ENCODE measurements at regions not wholly inside any gene's neighbourhood (a gene's known extent, or its start where the extent isn't known, plus 50 kb on each side); places are given as distances from the start of the nearest gene placed in this dataset.

DNA sequence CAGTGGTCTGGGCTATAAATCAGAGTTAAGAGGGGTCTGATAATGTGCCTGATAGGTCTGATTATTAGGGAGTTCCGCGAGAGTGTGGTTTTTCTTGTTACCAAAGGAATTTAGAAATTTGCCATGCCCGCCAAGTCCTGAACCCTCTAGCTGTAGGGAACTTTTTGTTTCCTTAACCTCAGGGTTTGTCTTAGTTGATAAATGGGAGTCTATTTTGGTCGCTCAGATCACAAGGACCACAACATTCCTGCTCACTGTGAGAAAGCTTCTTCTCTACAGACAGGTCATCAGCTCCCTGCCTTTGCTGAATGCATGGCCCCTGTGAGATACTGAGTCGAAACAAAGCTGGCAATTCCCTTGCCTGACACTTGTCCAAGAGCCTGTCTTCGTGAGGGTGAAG, 497.8 kb downstream of the HS3ST4 start:
- DNase-seq = no peak

GRCh38 chr16:26194526-26194925, 502.8 kb downstream of the HS3ST4 start:
- no peak for DNase-seq

DNA sequence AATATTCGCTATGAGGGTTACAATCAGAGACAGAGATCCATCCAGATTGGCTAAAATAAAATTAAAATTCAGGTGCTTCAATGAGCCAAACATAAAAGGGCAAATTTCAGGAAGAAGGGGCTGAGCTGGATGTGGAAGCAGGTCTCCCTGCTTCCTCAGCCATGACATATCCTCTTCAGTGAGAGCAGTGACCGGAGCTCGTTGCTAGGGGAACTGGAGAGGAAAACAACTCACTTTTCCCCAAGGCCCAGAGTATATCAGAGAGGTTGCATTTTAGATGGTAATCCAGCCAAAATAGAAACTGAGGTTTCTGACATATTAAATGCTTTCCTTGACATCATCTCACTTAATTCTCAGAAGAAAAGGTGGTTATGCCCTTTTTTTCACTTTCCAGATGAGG, 503.5 kb downstream of the HS3ST4 start:
- no peak for DNase-seq

- DNase-seq = no peak
Measured at GRCh38 chr16:26196310-26196709, 504.6 kb downstream of the HS3ST4 start.

GRCh38 chr16:26196802-26197201, 505.0 kb downstream of the HS3ST4 start:
- no peak for DNase-seq

- no peak for DNase-seq
Measured at GRCh38 chr16:26197707-26198106, 505.9 kb downstream of the HS3ST4 start.

GRCh38 chr16:26198221-26198620, 506.5 kb downstream of the HS3ST4 start:
- no peak for DNase-seq

GRCh38 chr16:26204138-26204537, 512.4 kb downstream of the HS3ST4 start:
- no peak for DNase-seq

- DNase-seq = no peak
Measured at GRCh38 chr16:26211542-26211941, 519.8 kb downstream of the HS3ST4 start.

GRCh38 chr16:26212599-26212998, 520.8 kb downstream of the HS3ST4 start:
- DNase-seq = peak; percentile 49

GRCh38 chr16:26214581-26215174, 522.9 kb downstream of the HS3ST4 start:
- DNase-seq = no peak

GRCh38 chr16:26220894-26221293, 529.1 kb downstream of the HS3ST4 start:
- no peak for DNase-seq

DNA sequence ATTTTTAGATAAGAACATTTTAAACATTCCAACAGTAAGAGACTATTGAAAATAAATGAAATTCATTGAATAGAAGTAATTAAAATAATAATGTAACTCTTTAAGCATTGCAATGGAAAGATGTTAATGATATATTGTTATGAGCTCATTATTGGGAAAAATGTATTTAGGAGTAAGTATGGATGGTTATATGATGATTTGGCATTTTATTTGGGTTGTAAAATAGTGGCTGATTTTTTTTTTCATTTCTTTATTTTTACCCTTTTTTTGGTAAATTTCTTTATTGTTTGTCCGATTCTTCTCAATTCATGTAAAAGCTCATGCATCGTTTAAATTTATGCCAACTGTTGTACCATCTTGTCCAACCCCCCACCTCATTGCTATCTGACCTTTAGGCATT, 539.9 kb downstream of the HS3ST4 start:
- DNase-seq = no peak

GRCh38 chr16:26240807-26241206, 549.0 kb downstream of the HS3ST4 start:
- DNase-seq = peak; percentile 51

DNA sequence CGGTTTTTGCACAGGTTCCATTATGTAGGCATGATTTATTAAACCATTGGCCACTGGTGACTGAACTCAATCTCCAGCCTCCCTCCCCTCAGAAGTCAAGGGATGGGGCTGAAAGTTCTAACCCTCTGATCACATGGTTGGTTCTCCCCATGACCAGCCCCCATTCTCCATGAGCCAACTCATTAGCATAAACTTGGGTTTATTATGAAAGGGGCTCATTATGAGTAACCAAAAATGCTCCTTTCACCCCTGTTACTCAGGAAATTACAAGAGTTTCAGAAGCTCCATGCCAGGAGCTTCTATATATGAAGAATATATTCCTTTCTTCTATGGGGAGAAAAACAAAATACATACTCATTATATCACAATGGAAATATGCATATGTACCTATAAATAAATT, 555.3 kb downstream of the HS3ST4 start:
- DNase-seq = no peak

GRCh38 chr16:26252598-26252997, 560.8 kb downstream of the HS3ST4 start:
- DNase-seq = no peak

DNA sequence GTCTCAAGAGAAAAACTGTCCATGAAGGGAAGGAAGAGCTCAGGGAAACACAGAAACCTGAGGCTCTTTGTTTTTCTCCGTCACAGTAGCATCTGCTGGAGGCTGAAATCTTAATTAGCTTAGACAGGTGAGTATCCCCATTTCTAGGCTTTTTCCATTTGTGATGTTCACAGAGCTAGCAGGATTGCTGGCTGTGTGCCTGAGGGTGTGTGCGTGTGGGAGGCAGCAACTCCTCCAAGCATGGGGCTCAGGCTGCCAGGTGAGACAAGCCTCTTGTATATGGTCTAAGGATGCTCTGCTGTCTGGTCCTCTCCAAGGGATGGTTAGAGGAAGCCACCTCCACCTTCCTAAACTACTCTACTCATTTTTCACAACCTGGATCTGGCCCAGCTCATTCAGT, 569.9 kb downstream of the HS3ST4 start:
- DNase-seq = no peak

DNA sequence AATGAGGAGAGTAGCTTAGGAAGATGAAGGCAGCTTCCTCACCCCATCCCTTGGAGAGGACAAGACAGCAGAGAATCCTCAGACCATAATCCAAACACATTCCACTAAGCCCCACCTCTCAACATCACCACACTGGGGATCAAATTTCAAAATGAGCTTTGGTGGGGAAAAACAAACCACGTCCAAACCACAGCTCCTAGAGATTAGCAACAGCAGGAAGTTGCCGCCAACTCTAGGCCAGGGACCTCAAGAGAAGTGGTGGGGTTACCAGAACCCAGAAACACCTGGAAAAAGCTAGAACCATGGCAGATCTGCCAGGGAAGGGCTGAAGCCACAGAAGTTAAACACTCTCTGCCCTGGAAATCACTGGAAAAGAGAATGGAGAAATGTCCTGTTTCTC, 571.6 kb downstream of the HS3ST4 start:
- no peak for DNase-seq

DNA sequence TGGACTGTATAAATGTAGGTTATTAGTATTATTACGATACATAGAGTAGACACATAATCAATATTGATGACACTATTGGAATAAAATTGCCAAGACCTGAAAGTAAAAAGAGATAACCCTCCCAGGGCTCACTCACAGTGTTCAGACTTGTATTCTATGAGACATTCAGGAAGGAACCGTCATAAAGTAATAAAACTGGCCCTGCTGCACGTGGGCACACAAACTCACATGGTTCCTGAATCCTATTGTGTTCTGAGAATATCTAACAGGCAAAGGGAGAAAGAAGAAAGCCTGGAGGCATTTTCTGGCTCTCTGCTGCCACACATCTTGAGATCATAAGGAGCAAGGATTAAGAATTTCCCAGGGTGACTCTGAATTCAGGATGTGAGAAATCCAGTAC, 575.9 kb downstream of the HS3ST4 start:
- no peak for DNase-seq

- DNase-seq = no peak
Measured at GRCh38 chr16:26269673-26270072, 577.9 kb downstream of the HS3ST4 start.

DNA sequence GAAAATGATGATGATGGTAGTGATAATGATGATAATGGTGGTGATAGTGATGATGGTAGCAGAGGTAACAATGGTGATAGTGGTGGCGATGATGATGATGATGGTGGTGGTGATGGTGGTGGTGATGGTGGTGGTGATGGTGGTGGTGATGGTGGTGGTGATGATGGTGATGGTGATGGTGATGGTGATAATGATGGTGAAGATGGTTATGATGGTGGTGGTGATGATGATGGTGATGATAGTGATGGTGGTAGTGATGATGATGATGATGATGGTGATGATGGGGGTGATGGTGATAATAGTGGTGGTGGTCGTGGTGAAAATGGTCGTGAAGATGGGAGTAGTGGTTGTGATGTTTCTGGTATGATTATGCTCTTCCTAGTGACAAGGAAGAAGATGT, 581.8 kb downstream of the HS3ST4 start:
- DNase-seq = no peak

GRCh38 chr16:26275021-26275590, 583.3 kb downstream of the HS3ST4 start:
- DNase-seq = no peak

GRCh38 chr16:26276289-26276688, 584.5 kb downstream of the HS3ST4 start:
- no peak for DNase-seq

DNA sequence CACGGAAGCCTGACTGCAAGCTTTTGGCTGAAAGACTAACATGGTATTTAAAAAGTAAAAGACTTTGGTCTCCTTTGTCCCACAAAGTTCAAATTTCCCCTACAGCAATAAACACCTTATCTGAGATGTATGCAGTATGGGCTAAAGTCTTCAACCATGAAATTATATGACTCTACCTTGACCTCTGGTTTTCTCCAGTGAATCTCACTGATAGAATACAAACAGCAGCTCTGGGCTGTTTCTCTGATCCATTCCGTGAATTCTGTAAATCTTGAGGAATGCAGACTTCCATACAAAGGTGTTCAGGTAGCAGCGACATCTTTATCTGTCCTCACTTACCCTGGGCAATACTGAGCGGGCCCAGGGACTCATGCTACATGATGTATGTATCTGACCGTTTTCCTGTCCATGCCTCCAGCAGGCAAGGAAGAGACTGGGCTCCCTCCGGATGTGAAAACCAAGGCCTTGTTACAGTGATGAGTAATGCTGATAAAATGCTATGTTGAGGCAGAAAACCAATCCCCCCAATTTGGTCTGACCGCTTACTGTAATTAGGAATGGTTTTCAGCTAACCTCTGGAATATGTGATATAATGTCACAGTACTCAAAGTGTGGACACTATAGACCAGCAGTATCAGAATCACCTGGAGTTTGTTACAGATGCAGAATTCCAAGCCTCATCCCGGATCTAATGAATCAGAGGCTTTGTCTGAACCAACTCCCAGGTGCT, 589.8 kb downstream of the HS3ST4 start:
- no peak for DNase-seq
